ENCODE measurements at regions not wholly inside any gene's neighbourhood (a gene's known extent, or its start where the extent isn't known, plus 50 kb on each side); places are given as distances from the start of the nearest gene placed in this dataset.
"Not testable (repeated sequence)": the region's sequence is repeated elsewhere in the genome, so short reads cannot be mapped to it uniquely, and the experiment has no call there.

- DNase-seq = not testable (repeated sequence)
These were observed 136.2 kb downstream of the TMEM121 start for GRCh38 chr14:105662592-105662991.

GRCh38 chr14:105663323-105663722, 136.9 kb downstream of the TMEM121 start:
- not testable (repeated sequence) for DNase-seq

- not testable (repeated sequence) for DNase-seq
These were observed 137.6 kb downstream of the TMEM121 start for GRCh38 chr14:105663818-105664596.

- no peak for DNase-seq
These were observed 138.3 kb downstream of the TMEM121 start for GRCh38 chr14:105664691-105665090.

- no peak for DNase-seq
These were observed 139.0 kb downstream of the TMEM121 start for GRCh38 chr14:105665247-105665950.

- DNase-seq = no peak
These were observed 139.5 kb downstream of the TMEM121 start for GRCh38 chr14:105665951-105666277.

- no peak for DNase-seq
These were observed 140.0 kb downstream of the TMEM121 start for GRCh38 chr14:105666420-105666819.

GRCh38 chr14:105666991-105667662, 140.7 kb downstream of the TMEM121 start:
- DNase-seq = not testable (repeated sequence)

- not testable (repeated sequence) for DNase-seq
These were observed 141.3 kb downstream of the TMEM121 start for GRCh38 chr14:105667663-105668020.

- not testable (repeated sequence) for DNase-seq
These were observed 141.6 kb downstream of the TMEM121 start for GRCh38 chr14:105668021-105668420.

GRCh38 chr14:105668471-105669230, 142.3 kb downstream of the TMEM121 start:
- DNase-seq = not testable (repeated sequence)

GRCh38 chr14:105669231-105669610, 142.8 kb downstream of the TMEM121 start:
- not testable (repeated sequence) for DNase-seq

- DNase-seq = not testable (repeated sequence)
These were observed 143.3 kb downstream of the TMEM121 start for GRCh38 chr14:105669646-105670045.

- DNase-seq = not testable (repeated sequence)
These were observed 146.2 kb downstream of the TMEM121 start for GRCh38 chr14:105672450-105673200.

- DNase-seq = not testable (repeated sequence)
These were observed 149.1 kb downstream of the TMEM121 start for GRCh38 chr14:105675433-105675832.

- not testable (repeated sequence) for DNase-seq
These were observed 149.7 kb downstream of the TMEM121 start for GRCh38 chr14:105675905-105676670.

- not testable (repeated sequence) for DNase-seq
These were observed 151.7 kb downstream of the TMEM121 start for GRCh38 chr14:105678057-105678456.

GRCh38 chr14:105678996-105679958, 152.9 kb downstream of the TMEM121 start:
- not testable (repeated sequence) for DNase-seq

- DNase-seq = not testable (repeated sequence)
These were observed 153.8 kb downstream of the TMEM121 start for GRCh38 chr14:105679959-105680735.
